Right cardiac atrium (tissue), 5 donors: ENCODE measurements at regions not wholly inside any gene's neighbourhood (a gene's known extent, or its start where the extent isn't known, plus 50 kb on each side); places are given as distances from the start of the nearest gene placed in this dataset.

ENCODE experiments used
- ATAC-seq, 2 donors: fragments of 200-7000 bp; cut with Tn5 transposase; one replicate each; pipeline versions ENCODE4 v1.8.0 to v1.9.1; 2020; ENCODE audit warnings: moderate library complexity in 2 of 2, mild to moderate bottlenecking in 1 of 2
- DNase-seq, 3 donors: peaks; one replicate each; pipeline ENCODE4 v3.0.0-alpha.2; 2020
- H3K27ac ChIP-seq: one replicate; pipeline ENCODE4 v1.5.1; 2013; ENCODE audit warnings: mild to moderate bottlenecking, low read length, control low read depth, moderate library complexity
- H3K27me3 ChIP-seq: one replicate; pipeline ENCODE4 v1.6.1; 2013; ENCODE audit not compliant: control insufficient read depth, insufficient read depth
- H3K4me1 ChIP-seq: one replicate; pipeline ENCODE4 v1.6.1; 2013; ENCODE audit warnings: low read length; ENCODE audit not compliant: control insufficient read depth, insufficient read depth
- H3K4me3 ChIP-seq: one replicate; pipeline ENCODE4 v1.5.1; 2013; ENCODE audit warnings: low read length, control low read depth
- H3K9me3 ChIP-seq: one replicate; pipeline ENCODE4 v1.6.1; 2013; ENCODE audit warnings: low read length; ENCODE audit not compliant: control insufficient read depth
- WGBS: extraction: QIAGEN DNeasy Blood & Tissue Kit; methylation state at CpG from one replicate; pipeline ENCODE4 v1.1.7; 2013; 5-methylcytosine and 5-hydroxymethylcytosine counted together
- intact Hi-C, 4 donors: fragments of 100-400 bp; cut with DNase I; formaldehyde crosslinking; loops; one replicate each; pipeline versions ENCODE4 v1.11.0 to v1.14.0; 2022 to 2023
- donor health status: healthy with polysubstance abuse.
- donor health status: DM: no; HTN: yes; CAD: no.
- donor health status: DM: no; HTN: no; CAD: no.
- donor health status: DM: no; HTN: yes; CAD: no; lungs with severe emphysema.
- donor health status: DM: yes; HTN: yes; CAD: no.

DNA sequence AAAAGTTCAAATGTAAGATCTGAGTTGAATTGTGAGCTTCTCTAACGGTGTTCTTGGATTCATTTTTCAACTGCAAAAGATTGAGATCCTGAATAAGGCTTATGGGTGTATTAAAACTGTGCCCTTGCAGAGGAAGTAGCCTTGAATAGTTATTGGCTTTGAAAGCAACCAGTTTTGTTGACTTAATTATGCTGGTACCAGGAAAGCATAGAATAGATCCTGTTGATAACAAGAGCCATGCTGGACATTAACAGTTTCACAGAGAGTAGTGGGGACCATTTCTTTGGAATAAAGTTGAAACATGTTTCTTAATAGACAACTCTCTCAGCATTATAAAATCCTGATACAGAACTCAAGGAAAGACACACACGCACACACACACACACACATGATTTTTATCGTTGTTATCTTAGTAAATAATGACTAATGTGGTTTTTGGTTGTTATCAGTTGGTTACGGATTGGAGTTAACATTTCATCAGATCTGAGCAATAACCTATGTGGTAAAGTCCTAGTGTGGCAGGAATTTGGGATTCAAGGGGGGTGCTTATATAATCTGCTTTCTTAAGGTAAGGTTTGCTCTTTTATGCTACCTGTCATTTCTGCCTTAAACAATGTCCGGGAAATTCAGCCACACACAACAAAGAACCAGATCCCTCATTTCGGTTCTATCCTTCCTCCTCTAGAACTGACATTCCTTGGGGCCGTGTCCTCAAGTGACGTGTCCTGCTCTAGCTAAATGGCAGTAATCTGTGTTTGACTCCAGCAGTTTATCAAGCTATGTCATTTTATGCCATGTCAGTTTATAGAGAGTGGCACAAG, 330.9 kb downstream of the CHRM3 start:
- Histone ChIP-seq H3K4me3 (no peak overlapping the region), H3K27me3 (no peaks in the 10 kb centered on the region), H3K27ac (no peak overlapping the region), H3K9me3 (no peaks in the 10 kb centered on the region), H3K4me1 (no peaks in the 10 kb centered on the region)
- WGBS, result 73% methylated on average over 8 of the region's 8 CpGs
- intact Hi-C loops, result no loop called here
- ATAC-seq (no peak), DNase-seq (no peak)

GRCh38 chr1:239717918-239718184, 331.5 kb downstream of the CHRM3 start:
- no peak overlapping the region for H3K4me3 ChIP-seq
- H3K9me3 ChIP-seq, result no peaks in the 10 kb centered on the region
- intact Hi-C loops, result no loop called here
- no peaks in the 10 kb centered on the region for H3K27me3 ChIP-seq
- H3K4me1 ChIP-seq, result no peaks in the 10 kb centered on the region
- DNase-seq (no peak), ATAC-seq (no peak)
- no peak overlapping the region for H3K27ac ChIP-seq
- WGBS, result 76% methylated on average over 1 of the region's 1 CpG

- WGBS, result 86% methylated on average over 1 of the region's 1 CpG
- ATAC-seq, result no peak
- H3K27ac ChIP-seq, result no peak overlapping the region
- intact Hi-C loops, result no loop called here
- H3K27me3 ChIP-seq, result no peaks in the 10 kb centered on the region
- no peaks in the 10 kb centered on the region for H3K9me3 ChIP-seq
- no peak for DNase-seq
- no peaks in the 10 kb centered on the region for H3K4me1 ChIP-seq
- H3K4me3 ChIP-seq, result no peak overlapping the region
These were observed 332.2 kb downstream of the CHRM3 start for GRCh38 chr1:239718571-239718970.

GRCh38 chr1:239718997-239719628, 332.7 kb downstream of the CHRM3 start:
- Histone ChIP-seq H3K27ac (no peak overlapping the region), H3K4me1 (no peaks in the 10 kb centered on the region), H3K4me3 (no peak overlapping the region), H3K9me3 (no peaks in the 10 kb centered on the region), H3K27me3 (no peaks in the 10 kb centered on the region)
- intact Hi-C loops, result no loop called here
- ATAC-seq, result no peak
- DNase-seq, result no peak
- 66% methylated on average over 6 of the region's 6 CpGs for WGBS

GRCh38 chr1:239719642-239720258, 333.4 kb downstream of the CHRM3 start:
- Histone ChIP-seq H3K4me1 (no peaks in the 10 kb centered on the region), H3K4me3 (peak overlapping the region; percentile 3), H3K9me3 (no peaks in the 10 kb centered on the region), H3K27me3 (no peaks in the 10 kb centered on the region), H3K27ac (no peak overlapping the region)
- peak in 1 of 3 donors; percentile 10 for DNase-seq
- intact Hi-C loops, result no loop called here
- 62% methylated on average over 11 of the region's 11 CpGs for WGBS
- ATAC-seq, result no peak

DNA sequence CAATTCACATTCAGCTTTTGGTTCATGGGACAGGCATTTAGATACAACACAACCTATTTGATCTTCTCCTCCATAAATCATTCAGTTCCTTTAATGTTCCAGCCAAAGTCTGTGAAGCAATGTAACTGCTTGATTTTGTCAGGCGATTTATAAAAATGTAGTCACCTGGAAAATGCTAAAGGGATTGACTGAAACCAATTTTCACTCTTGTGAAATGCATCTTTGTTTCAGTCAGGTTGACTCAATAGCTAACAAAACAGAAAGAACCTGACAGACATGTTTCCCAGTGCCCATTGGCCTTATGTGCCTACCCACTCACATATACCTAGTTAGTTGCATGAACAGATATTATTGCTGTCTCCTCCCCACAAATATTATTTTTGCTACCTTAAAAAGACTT, 335.7 kb downstream of the CHRM3 start:
- Histone ChIP-seq H3K4me1 (no peaks in the 10 kb centered on the region), H3K4me3 (no peak overlapping the region), H3K9me3 (no peaks in the 10 kb centered on the region), H3K27me3 (no peaks in the 10 kb centered on the region), H3K27ac (no peak overlapping the region)
- ATAC-seq (no peak), DNase-seq (no peak)
- intact Hi-C loops, result no loop called here
- 92% methylated on average over 1 of the region's 1 CpG for WGBS

- H3K9me3 ChIP-seq, result no peaks in the 10 kb centered on the region
- H3K27ac ChIP-seq, result no peak overlapping the region
- ATAC-seq, result no peak
- DNase-seq, result no peak
- intact Hi-C loops, result no loop called here
- H3K4me3 ChIP-seq, result no peak overlapping the region
- H3K4me1 ChIP-seq, result no peaks in the 10 kb centered on the region
- H3K27me3 ChIP-seq, result no peaks in the 10 kb centered on the region
- WGBS, result 86% methylated on average over 2 of the region's 2 CpGs
These were observed 337.5 kb downstream of the CHRM3 start for GRCh38 chr1:239723776-239724367.

GRCh38 chr1:239725371-239725770, 339.0 kb downstream of the CHRM3 start:
- intact Hi-C loops, result no loop called here
- 62% methylated on average over 6 of the region's 6 CpGs for WGBS
- Histone ChIP-seq H3K9me3 (no peaks in the 10 kb centered on the region), H3K27me3 (no peaks in the 10 kb centered on the region), H3K4me3 (no peak overlapping the region), H3K4me1 (no peaks in the 10 kb centered on the region), H3K27ac (no peak overlapping the region)
- DNase-seq (no peak), ATAC-seq (no peak)

GRCh38 chr1:239725933-239726332, 339.6 kb downstream of the CHRM3 start:
- Histone ChIP-seq H3K27ac (no peak overlapping the region), H3K9me3 (no peaks in the 10 kb centered on the region), H3K27me3 (no peaks in the 10 kb centered on the region), H3K4me1 (no peaks in the 10 kb centered on the region), H3K4me3 (no peak overlapping the region)
- no peak for ATAC-seq
- 89% methylated on average over 5 of the region's 5 CpGs for WGBS
- intact Hi-C loops, result no loop called here
- no peak for DNase-seq

GRCh38 chr1:239730378-239730777, 344.0 kb downstream of the CHRM3 start:
- intact Hi-C loops, result no loop called here
- Histone ChIP-seq H3K27ac (no peak overlapping the region), H3K27me3 (no peaks in the 10 kb centered on the region), H3K4me1 (no peaks in the 10 kb centered on the region), H3K9me3 (no peaks in the 10 kb centered on the region), H3K4me3 (no peak overlapping the region)
- DNase-seq (no peak), ATAC-seq (no peak)
- 83% methylated on average over 2 of the region's 2 CpGs for WGBS

GRCh38 chr1:239731082-239731748, 344.8 kb downstream of the CHRM3 start:
- no peak overlapping the region for H3K4me3 ChIP-seq
- no peak overlapping the region for H3K27ac ChIP-seq
- H3K9me3 ChIP-seq, result no peaks in the 10 kb centered on the region
- intact Hi-C loops, result no loop called here
- WGBS, result 55% methylated on average over 5 of the region's 5 CpGs
- no peaks in the 10 kb centered on the region for H3K4me1 ChIP-seq
- no peaks in the 10 kb centered on the region for H3K27me3 ChIP-seq
- DNase-seq (no peak), ATAC-seq (no peak)
